Choroid plexus epithelial cell (primary cell): ENCODE measurements at regions not wholly inside any gene's neighbourhood (a gene's known extent, or its start where the extent isn't known, plus 50 kb on each side); places are given as distances from the start of the nearest gene placed in this dataset.
A peak's percentile ranks its signal among the peaks of the same experiment; 100 is the strongest.

Experiments
- DNase-seq: peaks from one replicate; pipeline ENCODE4 v3.0.0-alpha.2; 2010; ENCODE audit warnings: low read depth
- H3K4me3 ChIP-seq: 2 replicates; pipeline ENCODE4 v1.5.1; 2011; ENCODE audit warnings: low read depth, mild to moderate bottlenecking, control low read depth, low read length, moderate library complexity
- TF ChIP-seq, protein P1 (sequence below): conservative IDR thresholded peaks from 2 replicates; pipeline ENCODE4 v1.5.1; 2011; ENCODE audit warnings: low read depth, mild to moderate bottlenecking, control low read depth, inconsistent platforms, low read length, moderate library complexity

GRCh38 chr5:72634444-72634843 is 127.2 kb upstream of the ZNF366 start:
- peak; percentile 31 for DNase-seq
- TF ChIP-seq, protein P1, sequence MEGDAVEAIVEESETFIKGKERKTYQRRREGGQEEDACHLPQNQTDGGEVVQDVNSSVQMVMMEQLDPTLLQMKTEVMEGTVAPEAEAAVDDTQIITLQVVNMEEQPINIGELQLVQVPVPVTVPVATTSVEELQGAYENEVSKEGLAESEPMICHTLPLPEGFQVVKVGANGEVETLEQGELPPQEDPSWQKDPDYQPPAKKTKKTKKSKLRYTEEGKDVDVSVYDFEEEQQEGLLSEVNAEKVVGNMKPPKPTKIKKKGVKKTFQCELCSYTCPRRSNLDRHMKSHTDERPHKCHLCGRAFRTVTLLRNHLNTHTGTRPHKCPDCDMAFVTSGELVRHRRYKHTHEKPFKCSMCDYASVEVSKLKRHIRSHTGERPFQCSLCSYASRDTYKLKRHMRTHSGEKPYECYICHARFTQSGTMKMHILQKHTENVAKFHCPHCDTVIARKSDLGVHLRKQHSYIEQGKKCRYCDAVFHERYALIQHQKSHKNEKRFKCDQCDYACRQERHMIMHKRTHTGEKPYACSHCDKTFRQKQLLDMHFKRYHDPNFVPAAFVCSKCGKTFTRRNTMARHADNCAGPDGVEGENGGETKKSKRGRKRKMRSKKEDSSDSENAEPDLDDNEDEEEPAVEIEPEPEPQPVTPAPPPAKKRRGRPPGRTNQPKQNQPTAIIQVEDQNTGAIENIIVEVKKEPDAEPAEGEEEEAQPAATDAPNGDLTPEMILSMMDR: no peak
- no peak overlapping the region for H3K4me3 ChIP-seq

DNA sequence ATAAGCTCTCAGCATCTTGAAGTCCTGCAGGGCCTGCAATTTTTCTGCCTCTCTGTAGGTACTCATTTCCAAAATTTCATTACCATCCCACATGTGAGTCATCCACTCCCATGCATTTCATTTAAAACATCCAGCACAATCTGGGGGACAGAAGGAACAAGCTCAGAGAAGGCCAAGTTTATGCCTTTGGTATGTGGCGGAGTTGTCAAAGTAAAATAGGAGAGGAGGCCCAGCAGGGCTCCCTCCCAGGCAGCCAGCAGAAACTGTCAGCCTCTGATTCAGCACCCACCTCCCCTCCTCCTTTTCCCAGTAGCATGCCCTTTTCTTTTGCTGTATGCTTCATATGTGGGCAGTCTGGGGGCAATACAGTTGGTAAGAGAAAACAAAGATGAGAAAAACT is 126.4 kb upstream of the ZNF366 start:
- TF ChIP-seq, protein P1: peak; percentile 6
- H3K4me3 ChIP-seq: no peak overlapping the region
- DNase-seq: peak; percentile 62

DNA sequence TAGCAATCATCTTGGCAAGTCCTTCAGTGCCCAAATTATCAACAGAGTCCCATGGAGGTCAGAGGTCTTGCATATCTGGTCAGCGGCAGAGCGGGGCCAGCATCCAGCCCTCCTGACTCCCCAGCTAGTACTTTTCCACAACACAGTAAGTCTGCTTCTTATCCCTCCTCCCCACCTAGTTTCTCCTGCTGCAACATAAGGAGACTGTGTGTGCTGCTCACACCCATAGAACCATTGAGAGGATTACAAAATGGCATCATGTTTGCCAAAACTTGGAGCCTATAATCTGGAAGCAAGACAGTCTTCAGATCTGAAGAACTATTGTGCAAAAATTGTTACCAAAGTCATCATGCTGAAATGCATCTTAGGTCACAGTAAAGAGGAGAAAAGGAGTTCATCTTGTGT is 125.8 kb upstream of the ZNF366 start:
- TF ChIP-seq, protein P1: no peak
- no peak for DNase-seq
- no peak overlapping the region for H3K4me3 ChIP-seq

DNA sequence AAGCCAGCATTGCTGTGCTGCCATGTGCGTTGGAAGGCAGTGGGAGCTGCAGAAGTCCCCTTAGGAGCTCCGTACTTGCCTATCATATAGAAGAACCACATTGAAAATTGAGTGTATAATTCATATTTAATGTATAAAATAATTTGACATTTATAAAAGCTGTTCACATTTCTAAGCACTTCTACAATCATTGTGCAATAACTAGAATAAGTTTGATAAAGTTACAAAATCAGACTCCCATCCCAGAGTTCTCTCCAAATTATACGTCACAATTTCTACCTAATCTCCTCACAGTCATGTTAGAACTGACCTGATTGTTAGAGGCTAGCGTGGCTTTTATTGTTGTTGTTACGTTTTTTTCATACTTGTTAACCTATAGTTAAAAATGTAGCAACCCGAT is 123.5 kb upstream of the ZNF366 start:
- H3K4me3 ChIP-seq: no peak overlapping the region
- TF ChIP-seq, protein P1: no peak
- no peak for DNase-seq

GRCh38 chr5:72630081-72630480 is 122.9 kb upstream of the ZNF366 start:
- TF ChIP-seq, protein P1: no peak

DNA sequence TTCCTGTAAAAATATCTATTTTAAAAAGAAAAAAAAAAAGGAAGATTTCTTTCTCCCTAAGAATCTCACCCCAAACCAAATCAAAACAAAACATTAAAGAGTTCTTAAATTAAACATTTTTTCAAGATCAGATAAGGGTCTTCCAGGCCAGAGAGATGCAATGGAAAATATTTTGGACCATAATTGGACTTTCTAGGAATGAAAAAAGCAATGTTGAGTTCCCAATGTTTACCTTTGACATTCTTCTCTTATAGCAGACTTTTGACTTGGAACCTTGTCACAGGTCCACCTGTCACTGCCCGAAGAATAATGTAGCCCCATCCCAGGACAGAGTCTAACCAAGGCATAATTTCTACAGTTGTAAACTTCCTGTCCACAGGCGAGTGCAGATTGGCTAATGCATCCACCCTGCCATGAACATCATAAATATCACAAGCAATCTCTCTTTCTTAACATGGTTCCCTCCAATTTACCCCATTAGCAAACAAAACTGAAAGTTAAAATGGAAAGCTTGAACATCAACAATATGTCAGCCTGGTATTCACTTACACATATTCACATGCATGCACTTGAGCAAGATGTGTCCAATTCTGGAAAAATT is 121.7 kb upstream of the ZNF366 start:
- DNase-seq: no peak
- no peak overlapping the region for H3K4me3 ChIP-seq
- TF ChIP-seq, protein P1: no peak

More at GRCh38 chr5:72630081-72630480, 122.9 kb upstream of the ZNF366 start:
- no peak overlapping the region for H3K4me3 ChIP-seq
- no peak for DNase-seq

- H3K4me3 ChIP-seq: no peak overlapping the region
- TF ChIP-seq, protein P1: no peak
- DNase-seq: no peak
Observed at GRCh38 chr5:72625332-72625731, 118.1 kb upstream of the ZNF366 start.
